HEK293 (cell line): ENCODE measurements at regions not wholly inside any gene's neighbourhood (a gene's known extent, or its start where the extent isn't known, plus 50 kb on each side); places are given as distances from the start of the nearest gene placed in this dataset.
"Not testable (repeated sequence)": the region's sequence is repeated elsewhere in the genome, so short reads cannot be mapped to it uniquely, and the experiment has no call there.

Source experiments
- CTCF ChIA-PET: fragments of 350-600 bp; formaldehyde crosslinking; extraction: SDS; loops from one replicate; lab custom pipeline; 2021; ENCODE audit warnings: antibody characterized with exemption; lab: Yijun Ruan, JAX
- POLR2A ChIA-PET: fragments of 300-600 bp; formaldehyde crosslinking; extraction: SDS; loops from one replicate; lab custom pipeline; 2020; ENCODE audit warnings: antibody characterized with exemption, inconsistent platforms; lab: Yijun Ruan, JAX
- H3K27ac ChIP-seq: fragments of 200-500 bp; sonication (Bioruptor generic); 2 replicates; pipeline ENCODE4 v1.5.1; 2014; ENCODE audit warnings: low read depth, low read length, control low read depth, inconsistent platforms; ENCODE audit errors: extremely low read depth
- H3K36me3 ChIP-seq, 2 experiments: fragments of 200-500 bp in 1 of 2; sonication (Bioruptor generic) in 1 of 2; 1 replicate in 1 of 2; 2 replicates in 1 of 2; pipeline ENCODE4 v1.5.1; 2014 to 2017; ENCODE audit warnings: inconsistent platforms in 2 of 2, low read length in 2 of 2; ENCODE audit not compliant: control insufficient read depth in 2 of 2, insufficient read depth in 1 of 2
- H3K4me1 ChIP-seq: fragments of 200-500 bp; sonication (Bioruptor generic); 2 replicates; pipeline ENCODE4 v1.5.1; 2014; ENCODE audit warnings: mild to moderate bottlenecking, low read length, inconsistent platforms; ENCODE audit not compliant: control insufficient read depth, insufficient read depth
- H3K4me3 ChIP-seq: 2 replicates; pipeline ENCODE4 v1.5.1; 2011; ENCODE audit warnings: low read depth, mild to moderate bottlenecking, control low read depth, low read length, moderate library complexity
- H3K9me3 ChIP-seq: fragments of 200-500 bp; sonication (Bioruptor generic); 2 replicates; pipeline ENCODE4 v1.5.1; 2014; ENCODE audit warnings: low read depth, low read length, inconsistent platforms; ENCODE audit not compliant: control insufficient read depth, insufficient read depth
- BCL6B ChIP-seq: fragments of 450-650 bp; formaldehyde crosslinking; IDR thresholded peaks from 2 replicates; pipeline ENCODE4 v1.5.1; 2017; ENCODE audit warnings: missing biosample characterization, missing genetic modification characterization
- FEZF1 ChIP-seq: fragments of 450-650 bp; formaldehyde crosslinking; IDR thresholded peaks from 2 replicates; pipeline ENCODE4 v1.5.1; 2016; ENCODE audit warnings: missing biosample characterization, missing genetic modification characterization
- KLF16 ChIP-seq: fragments of 450-650 bp; formaldehyde crosslinking; IDR thresholded peaks from 2 replicates; pipeline ENCODE4 v1.5.1; 2017; ENCODE audit warnings: missing biosample characterization, missing genetic modification characterization
- KLF7 ChIP-seq: fragments of 450-650 bp; formaldehyde crosslinking; IDR thresholded peaks from 2 replicates; pipeline ENCODE4 v1.5.1; 2016; ENCODE audit warnings: missing biosample characterization, missing genetic modification characterization, borderline replicate concordance
- PRDM4 ChIP-seq: fragments of 450-650 bp; formaldehyde crosslinking; IDR thresholded peaks from 2 replicates; pipeline ENCODE4 v1.5.1; 2017; ENCODE audit warnings: missing biosample characterization, missing genetic modification characterization
- WT1 ChIP-seq: fragments of 450-650 bp; formaldehyde crosslinking; IDR thresholded peaks from 2 replicates; pipeline ENCODE4 v1.5.1; 2016; ENCODE audit warnings: missing biosample characterization, missing genetic modification characterization
- ZBTB17 ChIP-seq: fragments of 450-650 bp; formaldehyde crosslinking; IDR thresholded peaks from 2 replicates; pipeline ENCODE4 v1.5.1; 2016; ENCODE audit warnings: missing biosample characterization, missing genetic modification characterization
- ZBTB6 ChIP-seq: fragments of 450-650 bp; formaldehyde crosslinking; IDR thresholded peaks from 2 replicates; pipeline ENCODE4 v1.5.1; 2017; ENCODE audit warnings: missing biosample characterization, missing genetic modification characterization
- ZNF174 ChIP-seq: fragments of 450-650 bp; formaldehyde crosslinking; IDR thresholded peaks from 2 replicates; pipeline ENCODE4 v1.5.0; 2017; ENCODE audit warnings: missing biosample characterization, mild to moderate bottlenecking, missing genetic modification characterization
- ZNF221 ChIP-seq: fragments of 450-650 bp; formaldehyde crosslinking; IDR thresholded peaks from 2 replicates; pipeline ENCODE4 v1.5.1; 2017; ENCODE audit warnings: missing biosample characterization, missing genetic modification characterization, borderline replicate concordance
- ZNF398 ChIP-seq: fragments of 450-650 bp; formaldehyde crosslinking; IDR thresholded peaks from 2 replicates; pipeline ENCODE4 v1.5.1; 2017; ENCODE audit warnings: missing biosample characterization, missing genetic modification characterization
- ZNF560 ChIP-seq: fragments of 450-650 bp; formaldehyde crosslinking; IDR thresholded peaks from 2 replicates; pipeline ENCODE4 v1.5.1; 2017; ENCODE audit warnings: missing biosample characterization, missing genetic modification characterization, borderline replicate concordance
- ZNF677 ChIP-seq: fragments of 450-650 bp; IDR thresholded peaks from 2 replicates; pipeline ENCODE4 v1.5.0; 2018; ENCODE audit warnings: missing biosample characterization, mild to moderate bottlenecking, missing genetic modification characterization, moderate library complexity
- ZNF701 ChIP-seq: fragments of 450-650 bp; formaldehyde crosslinking; IDR thresholded peaks from 2 replicates; pipeline ENCODE4 v1.5.1; 2016; ENCODE audit warnings: missing biosample characterization, missing genetic modification characterization
- ZSCAN5A ChIP-seq: fragments of 450-650 bp; formaldehyde crosslinking; IDR thresholded peaks from 2 replicates; pipeline ENCODE4 v1.5.1; 2016; ENCODE audit warnings: missing biosample characterization, missing genetic modification characterization

GRCh38 chr7:156036153-156036552 lies 223.9 kb upstream of the SHH start:
- POLR2A ChIA-PET = no interaction called here
- H3K27ac ChIP-seq = no peak overlapping the region
- CTCF ChIA-PET = no interaction called here
- TF ChIP-seq ZNF677 (tag by site-specific recombination) (no peak), ZBTB17 (tag by site-specific recombination) (no peak), ZNF398 (tag by site-specific recombination) (no peak), ZNF221 (tag by site-specific recombination) (no peak), KLF7 (tag by site-specific recombination) (no peak), ZSCAN5A (tag by site-specific recombination) (no peak), KLF16 (tag by site-specific recombination) (no peak), ZNF701 (tag by site-specific recombination) (no peak), FEZF1 (tag by site-specific recombination) (no peak), PRDM4 (tag by site-specific recombination) (no peak), ZBTB6 (tag by site-specific recombination) (no peak), ZNF174 (tag by site-specific recombination) (no peak), BCL6B (tag by site-specific recombination) (no peak)
- no peaks in the 10 kb centered on the region for H3K9me3 ChIP-seq
- H3K4me1 ChIP-seq = no peaks in the 10 kb centered on the region
- H3K36me3 ChIP-seq = no peaks in the 10 kb centered on the region
- H3K4me3 ChIP-seq = no peak overlapping the region

DNA sequence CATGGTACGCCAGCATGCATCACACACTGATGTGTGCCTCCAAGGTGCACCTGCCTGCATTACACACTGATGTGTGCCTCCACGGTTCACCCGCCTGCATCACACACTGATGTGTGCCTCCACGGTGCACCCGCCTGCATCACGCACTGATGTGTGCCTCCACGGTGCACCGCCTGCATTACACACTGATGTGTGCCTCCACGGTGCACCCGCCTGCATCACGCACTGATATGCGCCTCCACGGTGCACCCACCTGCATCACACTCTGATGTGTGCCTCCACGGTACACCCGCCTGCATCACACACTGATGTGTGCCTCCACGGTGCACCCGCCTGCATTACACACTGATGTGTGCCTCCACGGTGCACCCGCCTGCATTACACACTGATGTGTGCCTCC lies 223.1 kb upstream of the SHH start:
- H3K4me3 ChIP-seq, H3K9me3 ChIP-seq, H3K4me1 ChIP-seq, CTCF ChIA-PET, H3K36me3 ChIP-seq, H3K27ac ChIP-seq, POLR2A ChIA-PET: not testable (repeated sequence)

- H3K36me3 ChIP-seq = no peaks in the 10 kb centered on the region
- no peaks in the 10 kb centered on the region for H3K4me1 ChIP-seq
- POLR2A ChIA-PET = no interaction called here
- no peaks in the 10 kb centered on the region for H3K9me3 ChIP-seq
- H3K4me3 ChIP-seq = no peak overlapping the region
- TF ChIP-seq ZNF560 (tag by site-specific recombination) (no peak), WT1 (tag by site-specific recombination) (no peak)
- CTCF ChIA-PET = no interaction called here
- H3K27ac ChIP-seq = no peak overlapping the region
Measured at GRCh38 chr7:156034397-156034796, 222.1 kb upstream of the SHH start.
